ENCODE measurements at regions not wholly inside any gene's neighbourhood (a gene's known extent, or its start where the extent isn't known, plus 50 kb on each side); places are given as distances from the start of the nearest gene placed in this dataset.

- Histone ChIP-seq H3K4me1 (no peaks in the 10 kb centered on the region), H3K27ac (no peak overlapping the region), H3K9me3 (no peaks in the 10 kb centered on the region), H3K27me3 (no peaks in the 10 kb centered on the region), H3K4me3 (no peak overlapping the region), H3K36me3 (no peaks in the 10 kb centered on the region)
- no peak for TF ChIP-seq POLR2A (IDR thresholded peaks at IDR 0.05)
- TF ChIP-seq POLR2AphosphoS5 (IDR thresholded peaks at IDR 0.05) = no peak
- TF ChIP-seq, protein P1, sequence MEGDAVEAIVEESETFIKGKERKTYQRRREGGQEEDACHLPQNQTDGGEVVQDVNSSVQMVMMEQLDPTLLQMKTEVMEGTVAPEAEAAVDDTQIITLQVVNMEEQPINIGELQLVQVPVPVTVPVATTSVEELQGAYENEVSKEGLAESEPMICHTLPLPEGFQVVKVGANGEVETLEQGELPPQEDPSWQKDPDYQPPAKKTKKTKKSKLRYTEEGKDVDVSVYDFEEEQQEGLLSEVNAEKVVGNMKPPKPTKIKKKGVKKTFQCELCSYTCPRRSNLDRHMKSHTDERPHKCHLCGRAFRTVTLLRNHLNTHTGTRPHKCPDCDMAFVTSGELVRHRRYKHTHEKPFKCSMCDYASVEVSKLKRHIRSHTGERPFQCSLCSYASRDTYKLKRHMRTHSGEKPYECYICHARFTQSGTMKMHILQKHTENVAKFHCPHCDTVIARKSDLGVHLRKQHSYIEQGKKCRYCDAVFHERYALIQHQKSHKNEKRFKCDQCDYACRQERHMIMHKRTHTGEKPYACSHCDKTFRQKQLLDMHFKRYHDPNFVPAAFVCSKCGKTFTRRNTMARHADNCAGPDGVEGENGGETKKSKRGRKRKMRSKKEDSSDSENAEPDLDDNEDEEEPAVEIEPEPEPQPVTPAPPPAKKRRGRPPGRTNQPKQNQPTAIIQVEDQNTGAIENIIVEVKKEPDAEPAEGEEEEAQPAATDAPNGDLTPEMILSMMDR (IDR thresholded peaks at IDR 0.05) = no peak
- no peak for DNase-seq (ENCODE audit: low spot score in 2 of 2)
- intact Hi-C loops (cut with DNase I; ENCODE audit: low total_unique reads) = loop anchor here (2.0 kb wide), 1 partner anchor 20 kb away; no protein-coding TSS in a partner anchor
Measured at GRCh38 chr9:18327121-18327520, 146.8 kb upstream of the ADAMTSL1 start.

DNA sequence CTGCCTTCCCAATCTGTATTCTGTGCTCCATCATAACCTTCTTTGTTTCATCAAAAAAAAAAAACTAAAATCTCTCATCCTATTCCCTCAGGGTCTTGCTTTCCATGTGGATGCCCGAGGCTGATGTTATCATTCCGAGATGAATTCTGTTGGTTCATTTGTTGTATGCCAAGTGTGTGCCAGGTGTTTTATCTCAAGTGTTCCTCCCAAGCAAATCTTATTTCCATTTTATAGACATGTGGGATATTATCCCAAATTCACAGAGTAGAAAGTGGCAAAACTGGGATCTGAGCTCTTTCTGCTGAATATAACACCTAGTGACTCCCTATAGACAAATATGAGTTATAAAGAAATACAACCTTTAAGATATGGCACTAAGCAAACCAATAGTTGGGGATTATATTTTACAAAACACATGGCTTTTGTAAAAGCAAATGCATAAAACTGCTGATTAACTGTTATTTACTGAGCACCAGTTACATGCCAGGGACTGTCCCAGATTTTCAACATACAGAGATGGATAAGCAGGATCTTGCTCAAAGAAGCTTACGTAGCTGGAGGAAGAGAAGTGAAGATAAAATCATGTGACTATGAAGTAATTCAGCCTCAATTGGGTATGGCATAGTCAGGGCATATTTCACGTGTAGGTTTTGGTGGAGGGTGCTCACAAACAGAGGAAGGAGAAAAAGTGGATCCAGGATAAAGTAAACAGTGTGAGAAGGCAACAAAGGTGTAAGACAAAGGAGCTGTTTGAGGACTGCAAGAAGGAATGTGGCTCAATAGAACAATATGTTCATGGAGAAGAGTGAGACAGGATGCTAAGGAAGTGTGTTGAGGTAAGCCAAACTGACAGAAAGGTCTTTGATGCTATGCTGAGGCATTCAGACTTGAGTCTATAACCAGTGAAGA lies 143.3 kb upstream of the ADAMTSL1 start:
- H3K36me3 ChIP-seq = no peaks in the 10 kb centered on the region

DNA sequence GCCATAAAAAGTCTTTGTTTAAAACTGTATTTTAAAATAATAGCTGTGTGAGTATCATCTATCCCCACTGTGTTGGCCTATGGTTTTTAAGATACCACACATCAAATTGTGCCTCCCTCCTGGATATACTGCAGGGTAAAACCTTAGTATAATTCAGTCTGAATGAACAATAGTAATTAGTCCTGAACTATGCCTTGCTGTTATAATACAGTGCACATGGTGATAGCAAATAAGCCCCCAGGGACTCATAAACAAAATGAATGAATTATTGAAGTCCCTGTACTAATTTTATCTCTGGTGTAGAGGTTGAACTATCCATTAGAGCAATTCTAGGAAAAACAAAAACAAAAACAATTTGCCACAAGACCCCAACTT lies 142.7 kb upstream of the ADAMTSL1 start:
- TF ChIP-seq POLR2A (IDR thresholded peaks at IDR 0.05) (no peak), POLR2AphosphoS5 (IDR thresholded peaks at IDR 0.05) (no peak)
- TF ChIP-seq, protein P1 (IDR thresholded peaks at IDR 0.05) = no peak
- no peak for DNase-seq (ENCODE audit: low spot score in 2 of 2)
- Histone ChIP-seq H3K9me3 (no peaks in the 10 kb centered on the region), H3K4me3 (no peak overlapping the region), H3K27ac (peak overlapping the region in 1 of 2 donors; percentile 25), H3K4me1 (no peaks in the 10 kb centered on the region), H3K27me3 (no peaks in the 10 kb centered on the region), H3K36me3 (no peaks in the 10 kb centered on the region)
- intact Hi-C loops (cut with DNase I; ENCODE audit: low total_unique reads) = loop anchor here (10.0 kb wide), 1 partner anchor 526 kb away; no protein-coding TSS in a partner anchor

More for the DNA sequence above, 143.3 kb upstream of the ADAMTSL1 start:
- intact Hi-C loops (cut with DNase I; ENCODE audit: low total_unique reads) = loop anchor here (10.0 kb wide), 1 partner anchor 526 kb away; no protein-coding TSS in a partner anchor
- no peak overlapping the region for H3K4me3 ChIP-seq
- DNase-seq (ENCODE audit: low spot score in 2 of 2) = no peak
- TF ChIP-seq POLR2A (IDR thresholded peaks at IDR 0.05) (no peak), POLR2AphosphoS5 (IDR thresholded peaks at IDR 0.05) (no peak)
- TF ChIP-seq, protein P1 (IDR thresholded peaks at IDR 0.05) = no peak
- H3K9me3 ChIP-seq = no peaks in the 10 kb centered on the region
- peak overlapping the region in 1 of 2 donors; percentile 25 for H3K27ac ChIP-seq
- H3K27me3 ChIP-seq = no peaks in the 10 kb centered on the region
- H3K4me1 ChIP-seq = no peaks in the 10 kb centered on the region

GRCh38 chr9:18331808-18332209 lies 142.1 kb upstream of the ADAMTSL1 start:
- peak overlapping the region in 1 of 2 donors; percentile 25 for H3K27ac ChIP-seq
- TF ChIP-seq POLR2A (IDR thresholded peaks at IDR 0.05) = no peak

DNA sequence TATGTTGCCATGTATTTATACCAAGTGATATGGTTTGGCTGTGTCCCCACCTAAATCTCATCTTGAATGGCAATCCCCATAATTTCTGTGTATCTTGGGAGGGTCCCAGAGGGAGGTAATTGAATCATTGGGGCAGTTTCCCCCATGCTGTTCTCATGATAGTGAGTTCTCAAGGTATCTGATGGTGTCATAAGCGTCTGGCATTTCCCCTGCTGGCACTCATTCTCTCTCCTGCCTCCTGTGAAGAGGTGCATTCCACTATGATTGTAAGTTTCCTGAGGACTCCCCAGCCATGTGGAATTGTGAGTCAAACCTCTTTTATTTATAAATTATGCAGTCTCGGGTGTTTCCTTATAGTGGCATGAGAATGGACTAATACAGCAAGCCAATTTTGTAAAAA lies 140.8 kb upstream of the ADAMTSL1 start:
- Histone ChIP-seq H3K27ac (no peak overlapping the region), H3K4me1 (no peaks in the 10 kb centered on the region), H3K4me3 (no peak overlapping the region), H3K36me3 (no peaks in the 10 kb centered on the region), H3K27me3 (no peaks in the 10 kb centered on the region), H3K9me3 (no peaks in the 10 kb centered on the region)
- intact Hi-C loops (cut with DNase I; ENCODE audit: low total_unique reads) = loop anchor here (10.0 kb wide), 1 partner anchor 528 kb away; no protein-coding TSS in a partner anchor
- DNase-seq (ENCODE audit: low spot score in 2 of 2) = no peak
- TF ChIP-seq, protein P1 (IDR thresholded peaks at IDR 0.05) = no peak
- TF ChIP-seq POLR2AphosphoS5 (IDR thresholded peaks at IDR 0.05) = no peak
- TF ChIP-seq POLR2A (IDR thresholded peaks at IDR 0.05) = no peak

More at GRCh38 chr9:18331808-18332209, 142.1 kb upstream of the ADAMTSL1 start:
- H3K36me3 ChIP-seq = no peaks in the 10 kb centered on the region
- intact Hi-C loops (cut with DNase I; ENCODE audit: low total_unique reads) = loop anchor here (10.0 kb wide), 1 partner anchor 527 kb away; no protein-coding TSS in a partner anchor
- no peak overlapping the region for H3K4me3 ChIP-seq
- H3K27me3 ChIP-seq = no peaks in the 10 kb centered on the region
- DNase-seq (ENCODE audit: low spot score in 2 of 2) = no peak
- no peaks in the 10 kb centered on the region for H3K4me1 ChIP-seq
- H3K9me3 ChIP-seq = no peaks in the 10 kb centered on the region
